GM18498 (cell line): ENCODE measurements at regions not wholly inside any gene's neighbourhood (a gene's known extent, or its start where the extent isn't known, plus 50 kb on each side); places are given as distances from the start of the nearest gene placed in this dataset.
"Not testable (repeated sequence)": the region's sequence is repeated elsewhere in the genome, so short reads cannot be mapped to it uniquely, and the experiment has no call there.

Experiments used
- ATAC-seq: cut with Tn5 transposase; IDR thresholded peaks from one replicate; pipeline ENCODE4 v1.9.1; 2021; ENCODE audit warnings: mild to moderate bottlenecking, moderate library complexity; ENCODE audit not compliant: unreplicated experiment

DNA sequence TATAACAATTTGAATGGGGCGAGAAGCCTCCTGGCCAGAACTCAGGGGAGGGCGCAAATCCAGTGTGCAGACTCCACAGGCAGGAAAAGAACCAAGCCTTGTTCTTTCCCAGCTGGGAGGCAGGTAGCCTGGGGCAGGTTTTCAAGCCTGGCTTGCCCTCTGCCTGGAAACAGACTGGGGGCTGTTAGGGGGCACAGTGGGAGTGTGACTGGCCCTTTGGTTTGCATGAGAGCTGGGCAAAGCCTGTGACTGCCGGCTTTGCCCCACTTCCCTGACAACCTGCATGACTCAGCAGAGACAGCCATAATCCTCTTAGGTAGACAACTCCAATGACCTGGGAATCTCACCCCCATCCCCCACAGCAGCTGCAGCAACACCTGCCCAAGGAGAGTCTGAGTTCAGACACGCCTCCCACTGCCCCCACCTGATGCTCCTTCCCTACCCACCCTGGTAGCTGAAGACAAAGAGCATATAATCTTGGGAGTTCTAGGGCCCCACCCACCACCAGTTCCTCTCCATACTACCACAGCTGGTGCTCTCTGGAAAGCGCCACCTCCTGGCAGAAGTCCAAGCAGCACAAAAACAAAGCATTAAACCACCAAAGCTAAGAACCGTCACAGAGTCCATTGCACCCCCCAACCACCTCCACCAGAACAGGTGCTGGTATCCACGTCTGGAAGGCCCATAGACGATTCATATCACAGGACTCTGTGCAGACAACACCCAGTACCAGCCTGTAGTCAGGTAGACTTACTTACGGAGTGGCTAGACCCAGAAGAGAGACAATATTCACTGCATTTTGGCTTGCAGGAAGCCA, 402.5 kb downstream of the STK39 start:
- no peak for ATAC-seq

DNA sequence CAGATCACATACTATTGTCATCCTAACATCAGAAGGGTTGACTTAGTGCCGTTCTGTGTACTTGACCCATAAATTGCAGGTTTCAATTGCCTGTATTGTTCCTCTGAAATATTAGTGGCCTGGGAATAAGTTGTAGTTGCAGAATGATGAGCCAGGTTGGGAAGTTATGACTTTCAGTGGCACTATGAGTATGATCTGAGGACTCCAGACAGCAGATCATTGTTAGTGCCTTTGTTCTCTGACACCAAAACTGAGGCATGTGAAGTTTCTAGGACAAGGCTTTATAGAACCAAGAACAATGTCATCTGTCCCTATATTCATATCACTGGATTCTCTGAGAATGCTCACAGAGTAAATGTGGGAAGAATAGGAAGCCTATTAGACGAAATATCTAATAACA, 403.7 kb downstream of the STK39 start:
- no peak for ATAC-seq

DNA sequence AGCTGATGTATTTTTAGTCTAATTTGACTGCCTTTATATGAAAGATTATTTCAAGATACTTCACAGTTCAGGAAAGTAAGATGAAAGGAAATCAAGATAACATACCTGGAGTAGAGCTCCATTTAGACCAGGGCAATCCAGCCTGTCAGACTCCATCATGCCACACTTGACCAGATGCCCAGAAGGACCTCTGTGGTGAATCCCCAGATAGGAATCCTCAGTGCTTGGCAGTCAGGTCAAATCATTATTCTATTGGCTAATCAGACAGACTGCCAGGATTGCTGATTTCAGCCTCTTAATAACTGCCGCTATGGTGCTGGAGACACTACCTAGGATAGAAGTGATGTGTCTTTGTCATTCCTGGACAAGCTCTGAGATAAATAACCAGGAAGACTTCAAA, 404.2 kb downstream of the STK39 start:
- ATAC-seq, result no peak

DNA sequence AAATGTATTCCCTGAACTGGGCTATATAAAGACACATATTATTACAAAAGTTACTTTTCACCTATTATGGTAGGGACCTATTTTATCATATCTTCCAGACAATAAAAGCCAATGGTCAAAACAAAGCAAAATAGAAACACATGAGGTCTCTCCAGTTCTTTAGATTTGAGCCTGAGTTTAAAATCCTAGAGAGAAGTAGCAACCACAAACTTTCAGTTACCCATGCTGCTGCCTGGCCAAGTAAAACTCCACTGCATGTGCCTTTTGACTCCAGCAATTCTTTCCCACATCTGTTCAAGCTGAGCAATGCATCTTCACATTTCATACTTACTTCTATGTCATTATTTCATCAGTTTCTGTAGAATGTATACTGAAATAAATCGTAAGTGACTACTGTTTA, 405.3 kb downstream of the STK39 start:
- no peak for ATAC-seq

DNA sequence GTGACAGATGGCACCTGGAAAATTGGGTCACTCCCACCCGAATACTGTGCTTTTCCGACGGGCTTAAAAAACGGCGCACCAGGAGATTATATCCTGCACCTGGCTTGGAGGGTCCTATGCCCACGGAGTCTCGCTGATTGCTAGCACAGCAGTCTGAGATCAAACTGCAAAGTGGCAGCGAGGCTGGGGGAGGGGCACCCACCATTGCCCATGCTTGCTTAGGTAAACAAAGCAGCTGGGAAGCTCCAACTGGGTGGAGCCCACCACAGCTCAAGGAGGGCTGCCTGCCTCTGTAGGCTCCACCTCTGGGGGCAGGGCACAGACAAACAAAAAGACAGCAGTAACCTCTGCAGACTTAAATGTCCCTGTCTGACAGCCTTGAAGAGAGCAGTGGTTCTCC, 412.1 kb downstream of the STK39 start:
- not testable (repeated sequence) for ATAC-seq

DNA sequence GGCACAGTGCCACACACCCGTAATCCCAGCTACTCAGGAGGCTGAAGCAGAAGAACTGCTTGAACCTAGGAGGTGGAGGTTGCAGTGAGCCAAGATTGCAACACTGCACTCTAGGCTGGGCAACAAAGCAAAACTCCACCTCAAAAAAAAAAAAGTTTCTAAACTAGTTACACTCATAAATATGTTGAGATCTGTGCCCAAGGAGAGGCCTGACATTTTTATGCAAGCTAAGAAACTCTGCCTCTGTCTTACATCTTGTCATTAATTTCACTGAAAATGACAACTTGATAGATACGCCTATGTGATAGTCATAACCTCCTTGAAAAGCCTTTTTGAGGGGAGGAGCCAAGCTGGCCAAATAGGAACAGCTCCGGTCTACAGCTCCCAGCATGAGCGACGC, 412.7 kb downstream of the STK39 start:
- ATAC-seq, result no peak

DNA sequence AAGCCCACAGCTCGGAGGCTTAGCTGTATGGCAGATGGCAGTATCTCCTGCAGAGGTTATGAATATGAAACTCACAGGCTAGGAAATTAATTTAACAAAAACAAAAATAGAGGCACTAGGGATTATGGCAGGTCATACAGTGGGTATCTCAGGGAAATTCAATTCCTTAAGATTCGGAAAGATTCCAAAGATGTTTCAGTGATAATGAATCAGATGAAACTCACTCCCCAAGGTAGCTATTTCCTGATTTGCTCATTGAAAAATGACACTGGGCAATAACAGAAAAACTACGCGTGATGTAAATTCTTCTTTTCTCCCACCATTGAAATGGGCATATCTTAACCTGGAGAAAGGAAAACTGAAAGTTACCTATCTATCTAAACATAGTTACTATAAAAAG, 414.1 kb downstream of the STK39 start:
- ATAC-seq, result no peak

DNA sequence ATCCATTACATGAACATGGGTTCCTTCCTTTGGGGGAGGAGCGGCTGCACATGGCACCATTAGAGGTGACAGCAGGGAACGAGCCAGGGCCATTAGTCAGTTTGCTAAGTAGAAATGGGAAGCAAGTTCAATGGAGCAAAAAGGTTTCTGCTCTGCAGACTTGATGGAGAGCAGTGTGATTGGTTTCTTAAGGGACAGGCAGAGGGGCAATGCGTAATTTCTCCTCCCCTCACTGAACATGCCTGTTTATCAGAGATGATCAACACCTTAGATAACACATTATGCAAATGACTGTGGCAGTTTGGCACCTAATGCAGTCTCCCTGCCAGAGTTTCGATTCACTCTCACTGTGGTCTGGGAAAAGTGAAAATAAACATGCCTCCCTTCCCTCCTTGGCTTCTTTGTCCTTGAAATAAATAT, 414.5 kb downstream of the STK39 start:
- ATAC-seq, result no peak

DNA sequence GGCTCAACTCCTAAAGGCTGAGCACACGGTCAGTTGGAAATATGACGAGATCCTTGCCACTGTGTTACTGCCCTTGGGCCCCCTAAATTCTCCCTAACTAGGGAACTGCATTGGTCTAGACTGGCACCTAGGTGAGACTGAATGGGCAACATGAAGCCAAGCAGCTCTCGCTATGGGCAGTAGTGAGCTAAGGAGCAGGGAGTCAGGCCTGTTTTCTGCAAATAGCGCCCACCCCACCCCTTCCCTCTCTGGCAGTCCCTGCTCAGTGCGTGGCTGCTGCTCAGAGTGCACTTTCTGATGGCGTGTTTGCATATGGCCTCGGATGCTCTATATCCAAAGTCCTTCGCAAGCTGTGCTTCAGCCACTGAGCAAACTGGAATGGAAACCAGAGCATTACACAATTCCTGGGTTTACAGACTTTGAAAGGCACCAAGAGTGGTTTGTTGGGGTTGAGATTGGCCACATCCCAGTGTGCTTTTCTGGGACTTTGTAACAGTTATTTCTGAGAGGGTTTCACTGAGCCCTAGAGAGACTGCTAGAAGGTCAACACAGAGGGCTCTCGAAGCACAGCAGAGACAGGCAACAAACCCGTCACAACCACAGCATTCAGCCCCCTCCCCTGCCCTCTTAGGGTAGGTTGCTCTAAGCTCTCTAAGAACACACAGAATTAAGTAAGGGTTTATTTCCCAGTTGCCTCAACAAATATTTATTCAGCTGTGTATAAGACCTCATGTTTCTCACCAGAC, 419.9 kb downstream of the STK39 start:
- ATAC-seq, result no peak

DNA sequence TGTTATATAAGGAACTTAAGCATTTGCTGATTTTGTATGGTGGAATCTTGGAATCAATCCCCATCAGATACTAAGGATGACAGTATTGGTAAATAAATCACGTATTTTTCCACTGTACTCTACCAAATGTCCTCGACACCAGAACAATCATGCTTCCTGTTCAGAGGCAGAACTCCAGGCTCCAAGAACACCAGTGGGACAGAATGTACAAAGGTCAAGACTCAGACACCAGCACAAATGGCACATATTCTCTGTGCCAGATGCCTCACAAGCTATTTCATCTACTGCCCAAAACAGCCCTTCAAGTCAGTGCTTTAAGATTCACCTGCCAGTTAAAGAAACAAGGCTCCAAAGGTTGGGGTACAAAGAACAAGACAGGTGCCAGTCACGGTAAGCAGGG, 420.5 kb downstream of the STK39 start:
- no peak for ATAC-seq

DNA sequence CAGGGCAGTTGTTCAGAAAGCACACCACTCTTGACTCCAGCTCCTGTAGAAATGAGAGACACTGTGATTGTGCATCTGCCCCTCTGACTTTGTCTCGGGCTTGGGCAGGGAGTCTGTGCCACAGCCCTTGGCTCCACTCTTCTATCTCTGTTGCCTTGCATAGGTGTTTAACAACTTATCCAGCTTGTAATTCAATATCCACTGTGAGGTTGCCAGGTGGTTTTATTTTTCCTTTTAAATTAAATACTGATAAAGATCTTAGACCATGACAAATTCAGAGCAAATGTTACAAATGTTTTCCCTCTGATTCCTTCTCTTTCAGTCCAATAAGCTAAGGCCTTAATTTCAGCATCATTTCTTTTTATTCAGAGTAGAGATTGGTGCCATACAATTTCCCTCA, 421.7 kb downstream of the STK39 start:
- no peak for ATAC-seq

DNA sequence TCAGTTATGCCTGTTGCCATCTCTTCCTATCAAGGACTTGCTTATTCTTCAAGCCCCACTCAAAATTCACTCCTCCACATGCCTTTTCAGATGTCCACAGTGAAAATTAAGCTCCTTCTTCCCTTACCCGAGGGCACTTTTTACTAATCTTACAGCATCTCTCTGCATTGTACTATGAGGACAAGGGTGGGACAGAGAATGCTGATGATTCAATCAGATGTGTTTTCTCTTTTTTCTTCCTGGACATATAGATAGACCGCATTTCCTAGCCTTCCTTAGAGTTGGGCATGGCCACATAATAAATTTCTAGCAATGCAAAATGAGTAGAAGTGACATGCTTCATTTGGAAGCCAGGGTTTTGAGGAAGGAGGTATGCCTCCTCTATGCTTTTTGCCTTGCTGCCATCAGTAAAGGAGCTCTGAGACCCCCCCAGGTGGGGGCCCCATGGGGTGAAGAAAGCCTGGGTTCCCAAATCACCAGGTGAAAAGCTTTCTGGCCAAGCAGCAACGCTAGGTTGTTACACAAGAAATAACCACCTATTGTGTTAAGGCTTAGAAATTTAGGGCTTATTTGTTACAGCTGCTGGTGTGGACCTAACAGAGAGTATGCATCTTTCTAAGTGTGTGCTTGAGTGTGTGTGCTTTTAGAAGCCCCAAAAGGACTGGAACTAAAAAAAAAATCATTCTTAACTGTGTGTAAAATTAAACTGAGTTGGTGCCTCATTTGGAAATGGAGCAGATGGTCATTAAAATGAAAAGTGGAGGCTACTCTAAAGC, 424.5 kb downstream of the STK39 start:
- no peak for ATAC-seq

DNA sequence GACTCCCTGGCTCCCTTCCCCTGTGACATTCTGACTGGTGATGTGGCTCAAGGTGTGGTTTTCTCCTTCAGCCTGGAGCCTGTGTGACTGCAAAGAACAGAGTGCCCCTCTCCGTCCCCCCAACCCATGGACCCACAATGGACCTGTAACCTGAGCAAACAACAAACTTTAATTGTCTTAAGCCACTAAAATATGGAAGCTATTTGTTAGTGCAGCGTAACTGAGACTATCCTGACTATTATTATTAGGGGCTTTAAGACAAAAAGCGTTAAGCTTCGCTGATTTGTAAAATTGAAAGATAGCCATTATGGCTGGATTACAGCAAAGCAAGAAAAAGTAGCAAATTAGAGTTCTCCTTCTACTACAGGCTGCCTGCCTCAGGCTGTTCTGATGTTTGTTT, 426.9 kb downstream of the STK39 start:
- no peak for ATAC-seq

DNA sequence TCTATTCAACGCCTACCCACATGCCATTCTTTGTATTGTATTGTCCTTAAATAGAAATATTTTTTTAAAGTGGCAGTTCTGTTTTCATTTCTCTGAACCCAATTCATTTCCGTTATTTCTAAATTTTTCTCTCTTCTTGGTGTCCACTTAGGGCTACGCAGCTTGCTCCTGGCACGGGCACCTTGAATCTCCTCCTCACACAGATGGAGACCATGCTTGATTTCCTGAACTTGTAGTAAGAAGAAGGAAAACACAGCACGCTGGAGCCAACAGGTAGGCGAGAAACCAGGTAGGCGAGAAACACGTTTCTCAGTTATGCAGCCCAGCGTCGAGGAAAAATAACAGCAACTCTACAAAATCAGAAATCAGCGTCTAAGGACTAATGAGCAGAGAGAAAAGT, 428.9 kb downstream of the STK39 start:
- no peak for ATAC-seq

DNA sequence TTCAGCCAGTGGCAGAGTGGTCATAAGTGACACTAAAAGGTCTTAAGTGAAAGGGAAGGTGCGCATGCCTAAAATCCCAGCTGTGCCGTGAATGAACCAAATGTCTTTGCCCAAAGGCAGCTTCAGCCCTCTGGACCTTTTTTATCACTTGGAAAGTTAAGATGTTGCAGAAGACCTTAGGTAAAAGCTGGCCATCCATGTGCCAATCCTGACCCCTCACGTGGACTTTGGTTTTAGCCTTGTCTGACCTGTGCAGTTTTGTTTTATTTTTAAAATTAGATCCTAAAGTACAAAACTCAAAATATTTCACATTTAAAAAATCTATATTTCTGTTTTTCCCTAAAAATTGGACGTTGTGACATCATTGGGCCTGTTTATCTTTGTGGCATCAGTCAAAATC, 429.5 kb downstream of the STK39 start:
- no peak for ATAC-seq

DNA sequence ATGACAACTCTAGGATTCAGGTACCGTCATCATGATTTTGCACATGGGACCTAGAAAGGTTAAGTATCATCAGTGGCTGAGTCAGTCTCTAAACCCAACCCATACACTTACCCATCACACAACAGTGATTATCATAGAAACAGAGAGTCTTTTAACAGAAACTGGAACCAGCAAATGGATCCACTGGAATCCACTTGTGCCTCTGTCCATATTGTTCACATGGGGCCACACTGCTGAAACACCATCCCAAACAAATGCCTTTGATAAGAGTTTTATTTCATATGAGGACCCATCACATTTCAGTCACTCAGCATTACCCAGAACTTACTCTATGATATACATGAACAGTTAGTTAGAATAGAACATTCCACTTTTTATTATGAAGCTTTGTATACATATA, 430.0 kb downstream of the STK39 start:
- no peak for ATAC-seq

DNA sequence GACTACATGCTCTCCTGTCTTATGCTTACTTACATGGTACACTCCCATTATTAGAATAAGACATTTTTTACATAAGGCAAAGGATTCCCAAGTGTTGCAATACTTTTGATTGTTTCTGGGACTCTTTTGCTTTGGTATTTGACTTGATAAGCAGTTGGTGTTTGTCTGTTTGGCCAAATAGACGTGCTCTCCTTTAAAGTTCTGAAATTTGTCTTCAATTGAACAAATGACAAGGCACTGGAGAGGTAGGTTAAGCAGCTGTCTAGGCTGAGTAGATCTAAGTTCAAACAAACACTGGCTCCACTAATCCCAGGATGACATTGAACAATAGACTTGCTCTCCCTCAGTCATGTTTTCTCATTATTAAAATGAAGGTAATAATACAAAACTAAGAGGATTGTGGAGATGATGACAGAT, 430.5 kb downstream of the STK39 start:
- no peak for ATAC-seq

DNA sequence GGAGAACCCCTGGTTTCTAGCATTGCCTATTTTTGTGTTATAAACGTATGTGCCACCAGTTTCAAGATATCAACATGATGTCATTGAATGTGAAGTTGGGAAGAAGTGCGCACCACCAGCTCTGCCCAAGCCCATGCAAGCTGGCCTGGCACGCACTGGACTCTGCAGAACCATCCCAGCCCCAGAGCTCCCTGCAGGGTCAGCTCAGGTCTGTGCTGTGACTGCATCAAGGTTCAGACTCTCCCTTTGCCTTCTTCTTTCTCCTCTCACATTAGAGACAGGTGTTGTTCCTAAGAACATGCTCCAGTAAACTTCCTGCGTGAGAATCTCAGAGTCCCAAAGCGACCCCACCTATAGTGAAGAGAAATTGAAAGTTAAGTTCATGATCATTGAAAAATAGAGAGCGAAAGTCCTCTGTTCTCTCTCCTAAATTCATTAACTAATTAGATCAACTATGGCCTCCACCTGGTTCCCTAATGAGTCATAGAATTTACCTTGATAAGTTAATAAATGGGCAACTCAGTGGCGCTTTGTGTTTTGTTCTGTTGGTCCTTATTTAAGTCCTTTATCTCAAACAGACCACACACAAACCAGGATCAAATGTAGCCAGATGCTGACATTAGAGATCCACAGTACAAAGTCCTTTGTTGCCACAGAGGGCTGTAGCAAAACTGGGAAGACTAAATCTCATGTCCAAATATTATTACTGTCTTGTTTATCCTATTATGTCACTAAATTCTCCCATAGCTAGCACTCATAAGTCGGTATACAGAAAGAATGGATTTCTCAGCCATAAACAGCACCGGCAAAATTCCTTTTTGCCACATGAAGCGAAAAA, 432.3 kb downstream of the STK39 start:
- ATAC-seq, result no peak

DNA sequence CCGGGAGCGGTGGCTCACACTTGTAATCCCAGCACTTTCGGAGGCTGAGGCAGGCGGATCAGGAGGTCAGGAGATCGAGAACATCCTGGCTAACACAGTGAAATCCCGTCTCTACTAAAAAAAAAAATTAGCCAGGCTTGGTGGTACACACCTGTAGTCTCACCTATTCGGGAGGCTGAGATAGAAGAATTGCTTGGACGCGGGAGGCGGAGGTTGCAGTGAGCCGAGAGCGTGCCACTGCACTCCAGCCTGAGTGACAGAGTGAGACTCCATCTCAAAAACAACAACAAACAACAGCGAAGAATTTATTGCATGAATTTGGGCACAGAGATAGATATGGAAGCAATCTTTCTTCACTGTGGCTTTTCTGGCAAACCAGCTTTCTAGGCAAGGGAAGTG, 432.9 kb downstream of the STK39 start:
- not testable (repeated sequence) for ATAC-seq

DNA sequence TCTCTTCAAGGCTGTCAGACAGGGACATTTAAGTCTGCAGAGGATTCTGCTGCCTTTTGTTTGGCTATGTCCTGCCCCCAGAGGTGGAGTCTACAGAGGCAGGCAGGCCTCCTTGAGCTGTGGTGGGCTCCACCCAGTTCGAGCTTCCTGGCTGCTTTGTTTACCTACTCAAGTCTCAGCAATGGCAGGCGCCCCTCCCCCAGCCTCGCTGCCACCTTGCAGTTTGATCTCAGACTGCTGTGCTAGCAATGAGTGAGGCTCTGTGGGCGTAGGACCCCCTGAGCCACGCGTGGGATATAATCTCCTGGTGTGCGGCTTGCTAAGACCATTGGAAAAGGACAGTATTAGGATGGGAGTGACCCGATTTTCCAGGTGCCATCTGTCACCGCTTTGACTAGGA, 437.6 kb downstream of the STK39 start:
- not testable (repeated sequence) for ATAC-seq
